H1 (cell line): ENCODE measurements at regions not wholly inside any gene's neighbourhood (a gene's known extent, or its start where the extent isn't known, plus 50 kb on each side); places are given as distances from the start of the nearest gene placed in this dataset.
"Not testable (repeated sequence)": the region's sequence is repeated elsewhere in the genome, so short reads cannot be mapped to it uniquely, and the experiment has no call there.

Source experiments
- CTCF ChIA-PET: fragments of 300-600 bp; sonication (Branson Sonifier 250); formaldehyde crosslinking; loops from one replicate; lab custom pipeline; 2021; ENCODE audit not compliant: partially characterized antibody; lab: Charles Lee
- POLR2A ChIA-PET: fragments of 300-600 bp; sonication (Branson Sonifier 250); formaldehyde crosslinking; loops from one replicate; lab custom pipeline; 2021; ENCODE audit warnings: inconsistent platforms; ENCODE audit not compliant: partially characterized antibody; lab: Charles Lee
- DNase-seq, 2 experiments: peaks; one replicate each; pipeline versions ENCODE4 v3.0.0 to v3.0.0-alpha.2; 2010 to 2022; ENCODE audit warnings: low spot score in 2 of 2, low read depth in 1 of 2, mixed read lengths in 1 of 2
- FAIRE-seq: peaks from 2 replicates; lab custom pipeline; 2011; peaks lifted over from hg19 to GRCh38; lab: Jason Lieb, UNC
- H2AFZ ChIP-seq: 2 replicates; pipeline ENCODE4 v1.8.1; 2012; ENCODE audit warnings: low read length, inconsistent platforms
- H2AK5ac ChIP-seq: 2 replicates; pipeline ENCODE4 v1.6.1; 2013; ENCODE audit warnings: low read depth, low read length
- H2BK120ac ChIP-seq: replicated peaks from 2 replicates; pipeline ENCODE3; 2013; ENCODE audit warnings: low read depth, low read length, inconsistent platforms
- H2BK12ac ChIP-seq: 2 replicates; pipeline ENCODE4 v1.6.1; 2013; ENCODE audit warnings: low read depth, low read length
- H2BK15ac ChIP-seq: 2 replicates; pipeline ENCODE4 v1.6.1; 2013; ENCODE audit warnings: low read length
- H2BK20ac ChIP-seq: 2 replicates; pipeline ENCODE4 v1.6.1; 2013; ENCODE audit warnings: low read length
- H2BK5ac ChIP-seq: 2 replicates; pipeline ENCODE4 v1.6.1; 2013; ENCODE audit warnings: low read depth, low read length
- H3K14ac ChIP-seq: 2 replicates; pipeline ENCODE4 v1.6.1; 2013; ENCODE audit warnings: inconsistent platforms; ENCODE audit not compliant: insufficient read length
- H3K18ac ChIP-seq: 2 replicates; pipeline ENCODE4 v1.6.1; 2013; ENCODE audit warnings: low read length; ENCODE audit errors: extremely low read depth
- H3K23ac ChIP-seq: 2 replicates; pipeline ENCODE4 v1.6.1; 2013; ENCODE audit warnings: inconsistent platforms; ENCODE audit not compliant: insufficient read length
- H3K23me2 ChIP-seq: 2 replicates; pipeline ENCODE4 v1.6.1; 2013; ENCODE audit warnings: low read depth, low read length
- H3K27ac ChIP-seq: 2 replicates; pipeline ENCODE4 v1.6.1; 2011; ENCODE audit warnings: low read depth, low read length, inconsistent platforms
- H3K27me3 ChIP-seq, 4 experiments: replicated peaks in 1 of 4; 1 replicate in 1 of 4; 2 replicates in 3 of 4; pipeline versions ENCODE4 v1.6.1 to v1.8.1; 2011 to 2013; ENCODE audit warnings: low read length in 3 of 4, mild to moderate bottlenecking in 3 of 4, inconsistent platforms in 2 of 4, mixed read lengths in 2 of 4, moderate library complexity in 1 of 4; ENCODE audit not compliant: control insufficient read depth in 3 of 4, insufficient read depth in 3 of 4; ENCODE audit errors: extremely low read depth in 1 of 4
- H3K36me3 ChIP-seq, 4 experiments: 2 replicates each; pipeline versions ENCODE4 v1.6.1 to v1.8.1; 2011 to 2013; ENCODE audit warnings: mild to moderate bottlenecking in 4 of 4, low read length in 3 of 4, moderate library complexity in 2 of 4, control low read depth in 1 of 4, inconsistent platforms in 1 of 4; ENCODE audit not compliant: insufficient read depth in 4 of 4, control insufficient read depth in 2 of 4
- H3K4ac ChIP-seq: replicated peaks from 2 replicates; pipeline ENCODE3; 2013; ENCODE audit warnings: low read length, low read depth, mixed read lengths, inconsistent platforms; ENCODE audit not compliant: insufficient read length
- H3K4me1 ChIP-seq, 4 experiments: replicated peaks in 1 of 4; 1 replicate in 1 of 4; 2 replicates in 3 of 4; pipeline versions ENCODE4 v1.6.1 to v1.8.1; 2011 to 2013; ENCODE audit warnings: low read length in 3 of 4, inconsistent platforms in 2 of 4, mixed read lengths in 1 of 4; ENCODE audit not compliant: insufficient read depth in 4 of 4, control insufficient read depth in 3 of 4
- H3K4me2 ChIP-seq, 2 experiments: 2 replicates each; pipeline versions ENCODE4 v1.6.1 to v1.8.1; 2011 to 2013; ENCODE audit warnings: low read depth in 2 of 2, low read length in 2 of 2, control low read depth in 1 of 2, inconsistent platforms in 1 of 2, mild to moderate bottlenecking in 1 of 2; ENCODE audit not compliant: insufficient read depth in 1 of 2
- H3K4me3 ChIP-seq, 4 experiments: fragments of 200-600, 300-600 bp in 1 of 4; sonication (generic), shearing (Covaris generic), sonication (Bioruptor Twin) in 1 of 4; 2 replicates each; pipeline versions ENCODE4 v1.5.1 to v1.8.1; 2011 to 2016; ENCODE audit warnings: low read length in 4 of 4, low read depth in 3 of 4, control low read depth in 2 of 4, inconsistent platforms in 2 of 4, mild to moderate bottlenecking in 2 of 4, mixed read lengths in 1 of 4, moderate library complexity in 1 of 4; ENCODE audit not compliant: insufficient read depth in 2 of 4; ENCODE audit errors: extremely low read depth in 1 of 4
- H3K56ac ChIP-seq: replicated peaks from 2 replicates; pipeline ENCODE3; 2013; ENCODE audit warnings: low read depth, mild to moderate bottlenecking, mixed read lengths, low read length, inconsistent platforms; ENCODE audit not compliant: insufficient read length
- H3K79me1 ChIP-seq: 2 replicates; pipeline ENCODE4 v1.6.1; 2013; ENCODE audit warnings: low read depth, low read length, control low read depth
- H3K79me2 ChIP-seq, 2 experiments: 2 replicates each; pipeline versions ENCODE4 v1.6.1 to v1.8.1; 2012 to 2013; ENCODE audit warnings: low read length in 2 of 2, mild to moderate bottlenecking in 2 of 2, inconsistent platforms in 1 of 2; ENCODE audit not compliant: insufficient read depth in 2 of 2, control insufficient read depth in 1 of 2
- H3K9ac ChIP-seq, 4 experiments: replicated peaks in 1 of 4; 1 replicate in 1 of 4; 2 replicates in 3 of 4; pipeline versions ENCODE4 v1.6.1 to v1.8.1; 2011 to 2013; ENCODE audit warnings: low read depth in 3 of 4, low read length in 3 of 4, control low read depth in 2 of 4, mild to moderate bottlenecking in 2 of 4, moderate library complexity in 2 of 4, inconsistent platforms in 1 of 4; ENCODE audit errors: extremely low read depth in 1 of 4
- H3K9me3 ChIP-seq, 2 experiments: 2 replicates each; pipeline versions ENCODE4 v1.6.1 to v1.8.1; 2012 to 2013; ENCODE audit warnings: mild to moderate bottlenecking in 2 of 2, moderate library complexity in 2 of 2, control low read depth in 1 of 2, inconsistent platforms in 1 of 2, low read depth in 1 of 2, low read length in 1 of 2, mixed read lengths in 1 of 2; ENCODE audit not compliant: insufficient read depth in 2 of 2
- H4K20me1 ChIP-seq, 2 experiments: replicated peaks in 1 of 2; 2 replicates each; pipeline versions ENCODE3 to v1.8.1; 2011 to 2013; ENCODE audit warnings: inconsistent platforms in 2 of 2, low read length in 2 of 2, mild to moderate bottlenecking in 1 of 2; ENCODE audit not compliant: insufficient read depth in 2 of 2, control insufficient read depth in 1 of 2
- H4K5ac ChIP-seq: 2 replicates; pipeline ENCODE4 v1.6.1; 2013; ENCODE audit warnings: low read length, low read depth, mixed read lengths, inconsistent platforms; ENCODE audit not compliant: insufficient read length
- H4K8ac ChIP-seq: 2 replicates; pipeline ENCODE4 v1.8.0; 2013; ENCODE audit warnings: mild to moderate bottlenecking, moderate library complexity, low read length, inconsistent platforms; ENCODE audit not compliant: insufficient read depth; ENCODE audit errors: extremely low read depth
- H4K91ac ChIP-seq: replicated peaks from 2 replicates; pipeline ENCODE3; 2013; ENCODE audit warnings: low read length, mixed read lengths, inconsistent platforms; ENCODE audit not compliant: insufficient read length
- WGBS, 2 experiments: shearing (Covaris generic) in 1 of 2; methylation state at CpG; one replicate each; pipeline versions ENCODE4 v1.1.6 to v1.1.7; 2013 to 2015; ENCODE audit warnings: low lambda C conversion rate in 2 of 2, mixed read lengths in 2 of 2, inconsistent platforms in 1 of 2, low coverage in 1 of 2, missing lambda C conversion rate in 1 of 2; ENCODE audit not compliant: insufficient replicate concordance in 2 of 2, insufficient coverage in 1 of 2, insufficient read length in 1 of 2; ENCODE audit errors: extremely low coverage in 1 of 2, missing lambda C conversion rate in 1 of 2; 5-methylcytosine and 5-hydroxymethylcytosine counted together

GRCh38 chr7:153245136-153245535, 485.6 kb downstream of the ACTR3B start:
- H3K79me1 ChIP-seq, H2BK5ac ChIP-seq, H3K23me2 ChIP-seq, FAIRE-seq, H3K4me2 ChIP-seq, H2BK120ac ChIP-seq, H3K9me3 ChIP-seq, H4K20me1 ChIP-seq, H3K27ac ChIP-seq, H3K14ac ChIP-seq, H3K18ac ChIP-seq, H4K8ac ChIP-seq, H3K23ac ChIP-seq, H4K91ac ChIP-seq, H4K5ac ChIP-seq, H2BK15ac ChIP-seq, H2AFZ ChIP-seq, H2BK20ac ChIP-seq, H3K56ac ChIP-seq, POLR2A ChIA-PET, H3K9ac ChIP-seq, H3K36me3 ChIP-seq, H3K79me2 ChIP-seq, DNase-seq, H3K4me1 ChIP-seq, H2AK5ac ChIP-seq, H3K4ac ChIP-seq, H3K4me3 ChIP-seq, H3K27me3 ChIP-seq, H2BK12ac ChIP-seq: not testable (repeated sequence)
- WGBS, 2 experiments = 91% methylated on average over 7 of the region's 7 CpGs; no CpG with 5 or more reads in 1 of the 2 experiments
- CTCF ChIA-PET = interaction anchor here (0.6 to 1.0 kb wide), 3 partner anchors 12 to 138 kb away, joined by 3 to 4 read pairs (median 3); no protein-coding TSS in a partner anchor
